Spleen (tissue), 11 donors: ENCODE measurements at regions not wholly inside any gene's neighbourhood (a gene's known extent, or its start where the extent isn't known, plus 50 kb on each side); places are given as distances from the start of the nearest gene placed in this dataset.
A peak's percentile ranks its signal among the peaks of the same experiment; 100 is the strongest.

Experiments used
- DNase-seq: peaks from one replicate; pipeline ENCODE4 v3.0.0-alpha.2; 2020
- H3K27ac ChIP-seq, 8 donors: fragments of 200-600 bp; sonication (generic) in 7 of 8; 1 replicate in 4 of 8; 2 replicates in 4 of 8; pipeline versions ENCODE4 v1.5.0 to v1.8.0; 2016 to 2021; ENCODE audit warnings: inconsistent platforms in 4 of 8, mild to moderate bottlenecking in 4 of 8, moderate library complexity in 1 of 8
- H3K27me3 ChIP-seq, 7 donors: fragments of 200-600 bp; sonication (generic) in 6 of 7; replicated peaks in 1 of 7; 1 replicate in 4 of 7; 2 replicates in 3 of 7; pipeline versions ENCODE4 v1.5.0 to v1.8.0; 2016 to 2021; ENCODE audit warnings: inconsistent platforms in 3 of 7, mild to moderate bottlenecking in 1 of 7
- H3K36me3 ChIP-seq, 6 donors: fragments of 200-600 bp; sonication (generic) in 5 of 6; 1 replicate in 4 of 6; 2 replicates in 2 of 6; pipeline versions ENCODE4 v1.5.0 to v1.8.0; 2016 to 2021; ENCODE audit warnings: inconsistent platforms in 2 of 6
- H3K4me1 ChIP-seq, 6 donors: fragments of 200-600 bp; sonication (generic) in 5 of 6; 1 replicate in 3 of 6; 2 replicates in 3 of 6; pipeline versions ENCODE4 v1.5.0 to v1.8.0; 2016 to 2021; ENCODE audit warnings: inconsistent platforms in 3 of 6
- H3K4me3 ChIP-seq, 8 donors: fragments of 200-600 bp; sonication (generic) in 7 of 8; 1 replicate in 4 of 8; 2 replicates in 4 of 8; pipeline versions ENCODE4 v1.5.0 to v1.8.0; 2016 to 2021; ENCODE audit warnings: inconsistent platforms in 4 of 8, mild to moderate bottlenecking in 4 of 8, moderate library complexity in 2 of 8
- H3K9me3 ChIP-seq, 8 donors: fragments of 200-600 bp; sonication (generic) in 7 of 8; 1 replicate in 4 of 8; 2 replicates in 4 of 8; pipeline versions ENCODE4 v1.5.0 to v1.8.0; 2016 to 2021; ENCODE audit warnings: inconsistent platforms in 4 of 8
- POLR2A ChIP-seq, 3 donors: fragments of 450-650 bp; IDR thresholded peaks; one replicate each; pipeline ENCODE4 v1.5.1; 2017; ENCODE audit warnings: antibody characterized with exemption in 3 of 3, mild to moderate bottlenecking in 1 of 3
- POLR2AphosphoS5 ChIP-seq, 3 donors: sonication (generic); formaldehyde crosslinking; IDR thresholded peaks; one replicate each; pipeline ENCODE4 v1.5.1; 2017; ENCODE audit warnings: antibody characterized with exemption in 3 of 3
- WGBS, 5 donors: extraction: QIAGEN DNeasy Blood & Tissue Kit in 3 of 5; methylation state at CpG; one replicate each; pipeline versions ENCODE4 v1.1.5 to v1.1.7; 2013 to 2018; 5-methylcytosine and 5-hydroxymethylcytosine counted together
- intact Hi-C: fragments of 100-400 bp; cut with DNase I; formaldehyde crosslinking; loops from one replicate; pipeline ENCODE4 v1.15.0; 2023; ENCODE audit warnings: low total_unique reads
- TF ChIP-seq, protein P1 (sequence below), 11 experiments: fragments of 200-600 bp in 7 of 11; fragments of 450-650 bp in 4 of 11; sonication (generic) in 4 of 11; IDR thresholded peaks in 8 of 11; conservative IDR thresholded peaks in 3 of 11; 1 replicate in 7 of 11; 2 replicates in 4 of 11; pipeline versions ENCODE4 v1.4.0 to v1.8.0; 2016 to 2021; ENCODE audit warnings: antibody characterized with exemption in 11 of 11, inconsistent platforms in 4 of 11, mild to moderate bottlenecking in 1 of 11
- donor health status: healthy with polysubstance abuse.
- donor health status: DM: no; HTN: no; CAD: no; lungs with moderate emphysema.
- donor health status: DM: no; HTN: no; CAD: no.
- donor health status: Bipolar disorder and iron deficiency.
- donor health status: healthy.
- donor health status: DM: no; HTN: no; CAD: no.
- donor health status: DM: yes; HTN: yes; CAD: no.

DNA sequence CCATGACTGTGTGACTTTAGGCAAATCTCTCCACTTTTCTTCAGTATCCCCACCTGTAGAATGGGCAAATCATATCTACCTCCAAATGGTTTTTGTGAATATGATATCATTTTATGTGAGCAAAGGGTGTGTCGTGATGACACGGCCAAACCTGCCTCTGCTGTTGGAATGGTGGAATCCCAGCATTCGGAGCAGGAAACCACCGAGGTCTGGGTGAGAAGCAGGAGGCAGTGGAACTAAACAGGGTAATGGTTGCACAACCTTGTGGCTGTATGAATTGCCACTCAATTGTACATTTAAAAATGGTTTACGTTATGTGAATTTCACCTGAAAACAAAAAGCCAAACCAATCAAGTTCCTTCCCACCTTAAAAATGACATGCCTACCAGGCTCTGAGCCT lies 131.4 kb upstream of the ZMIZ1 start:
- Histone ChIP-seq H3K4me1 (peaks cover 0 to 59% (median 24%) of the 10 kb centered on the region in 6 donors), H3K27ac (peak overlapping the region; percentile 48 to 84 (median 71))
- WGBS, 5 donors, result 25 to 51% (median 40%) methylated on average over 5 of the region's 5 CpGs

DNA sequence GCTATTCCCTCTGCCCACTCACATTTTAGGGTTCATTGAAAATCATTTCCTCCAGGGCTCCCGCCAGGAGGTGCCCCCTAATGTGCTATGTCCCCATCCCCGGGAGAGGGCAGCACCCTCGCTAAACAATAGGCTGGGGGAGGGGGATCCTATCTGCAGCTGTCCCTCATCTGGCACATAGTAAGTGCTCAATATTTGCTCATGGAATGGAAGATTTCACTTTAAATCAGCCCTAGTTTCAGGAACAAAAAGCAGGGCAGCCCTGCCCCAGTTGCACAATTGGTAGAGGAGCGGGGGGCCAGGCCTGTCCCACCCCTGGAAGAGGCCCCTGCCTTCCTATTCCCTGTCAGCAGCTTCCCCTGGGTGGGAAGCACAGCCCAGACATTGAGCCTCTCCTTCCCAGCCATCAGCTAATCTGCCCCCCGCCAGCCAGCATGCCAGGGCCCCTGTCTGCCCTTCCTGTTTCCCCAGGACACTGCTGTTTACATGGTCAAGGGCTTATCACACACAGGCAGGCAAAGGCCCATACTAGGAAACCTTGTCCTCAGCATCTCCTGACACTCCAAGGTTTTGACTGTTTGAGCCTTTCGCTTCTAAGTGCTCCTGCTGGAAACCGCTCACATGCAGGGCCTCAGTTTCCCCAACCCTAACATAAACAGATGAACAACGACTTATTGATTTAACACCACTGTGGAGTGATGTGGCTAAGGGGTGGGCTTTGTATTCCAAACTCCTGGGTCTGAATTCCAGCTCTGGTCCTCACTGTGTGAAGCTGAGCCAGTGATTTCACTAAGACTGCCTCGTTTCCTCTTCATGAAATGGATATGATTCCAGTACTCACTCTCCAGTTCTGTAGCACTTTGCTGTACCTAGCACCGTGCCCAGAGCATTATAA lies 130.7 kb upstream of the ZMIZ1 start:
- DNase-seq, result peak; percentile 85
- Histone ChIP-seq H3K27ac (peak overlapping the region; percentile 48 to 84 (median 71)), H3K27me3 (no peaks in the 10 kb centered on the region), H3K9me3 (peaks cover 0 to 5% (median 0%) of the 10 kb centered on the region in 8 donors), H3K36me3 (no peaks in the 10 kb centered on the region), H3K4me1 (peaks cover 0 to 56% (median 24%) of the 10 kb centered on the region in 6 donors), H3K4me3 (no peak overlapping the region)
- 40 to 59% (median 50%) methylated on average over 8 to 10 of the region's 10 CpGs for WGBS, 5 donors
- intact Hi-C loops, result no loop called here
- TF ChIP-seq POLR2A (IDR thresholded peaks at IDR 0.05) (no peak), POLR2AphosphoS5 (IDR thresholded peaks at IDR 0.05) (peak; percentile 58 to 84 (median 77))
- TF ChIP-seq, protein P1, sequence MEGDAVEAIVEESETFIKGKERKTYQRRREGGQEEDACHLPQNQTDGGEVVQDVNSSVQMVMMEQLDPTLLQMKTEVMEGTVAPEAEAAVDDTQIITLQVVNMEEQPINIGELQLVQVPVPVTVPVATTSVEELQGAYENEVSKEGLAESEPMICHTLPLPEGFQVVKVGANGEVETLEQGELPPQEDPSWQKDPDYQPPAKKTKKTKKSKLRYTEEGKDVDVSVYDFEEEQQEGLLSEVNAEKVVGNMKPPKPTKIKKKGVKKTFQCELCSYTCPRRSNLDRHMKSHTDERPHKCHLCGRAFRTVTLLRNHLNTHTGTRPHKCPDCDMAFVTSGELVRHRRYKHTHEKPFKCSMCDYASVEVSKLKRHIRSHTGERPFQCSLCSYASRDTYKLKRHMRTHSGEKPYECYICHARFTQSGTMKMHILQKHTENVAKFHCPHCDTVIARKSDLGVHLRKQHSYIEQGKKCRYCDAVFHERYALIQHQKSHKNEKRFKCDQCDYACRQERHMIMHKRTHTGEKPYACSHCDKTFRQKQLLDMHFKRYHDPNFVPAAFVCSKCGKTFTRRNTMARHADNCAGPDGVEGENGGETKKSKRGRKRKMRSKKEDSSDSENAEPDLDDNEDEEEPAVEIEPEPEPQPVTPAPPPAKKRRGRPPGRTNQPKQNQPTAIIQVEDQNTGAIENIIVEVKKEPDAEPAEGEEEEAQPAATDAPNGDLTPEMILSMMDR (IDR thresholded peaks at IDR 0.05 in 8 of 11, conservative IDR thresholded peaks at IDR 0.05 in 3 of 11), result peak in 6 of 11 experiments; percentile 25 to 40 (median 35)

More for the DNA sequence above, 131.4 kb upstream of the ZMIZ1 start:
- no peak overlapping the region for H3K4me3 ChIP-seq
- no peaks in the 10 kb centered on the region for H3K9me3 ChIP-seq
- peak; percentile 16 for DNase-seq
- H3K36me3 ChIP-seq, result no peaks in the 10 kb centered on the region
- TF ChIP-seq, protein P1 (IDR thresholded peaks at IDR 0.05 in 8 of 11, conservative IDR thresholded peaks at IDR 0.05 in 3 of 11), result no peak
- TF ChIP-seq POLR2A (IDR thresholded peaks at IDR 0.05) (no peak), POLR2AphosphoS5 (IDR thresholded peaks at IDR 0.05) (no peak)
- no peaks in the 10 kb centered on the region for H3K27me3 ChIP-seq
- intact Hi-C loops, result no loop called here

GRCh38 chr10:78938695-78939672 lies 129.8 kb upstream of the ZMIZ1 start:
- no peak for TF ChIP-seq POLR2A (IDR thresholded peaks at IDR 0.05)
- no peak for TF ChIP-seq POLR2AphosphoS5 (IDR thresholded peaks at IDR 0.05)
- TF ChIP-seq, protein P1 (IDR thresholded peaks at IDR 0.05 in 8 of 11, conservative IDR thresholded peaks at IDR 0.05 in 3 of 11), result no peak
- peak; percentile 57 for DNase-seq
- 82 to 93% (median 85%) methylated on average over 11 of the region's 11 CpGs for WGBS, 5 donors
- intact Hi-C loops, result no loop called here
- Histone ChIP-seq H3K4me3 (no peak overlapping the region), H3K27me3 (no peaks in the 10 kb centered on the region), H3K4me1 (peaks cover 0 to 54% (median 24%) of the 10 kb centered on the region in 6 donors), H3K36me3 (no peaks in the 10 kb centered on the region), H3K27ac (peak overlapping the region in 7 of 8 donors; percentile 61 to 84 (median 74)), H3K9me3 (peaks cover 0 to 10% (median 0%) of the 10 kb centered on the region in 8 donors)
